NCI-H526 treated with DMSO at 0.1 percent for 48 hours (cell line): ENCODE measurements at regions not wholly inside any gene's neighbourhood (a gene's known extent, or its start where the extent isn't known, plus 50 kb on each side); places are given as distances from the start of the nearest gene placed in this dataset.
"Not testable (repeated sequence)": the region's sequence is repeated elsewhere in the genome, so short reads cannot be mapped to it uniquely, and the experiment has no call there.

ENCODE experiments used
- DNase-seq: peaks from one replicate; lab custom pipeline; 2025; lab: John Stamatoyannopoulos, UW

DNA sequence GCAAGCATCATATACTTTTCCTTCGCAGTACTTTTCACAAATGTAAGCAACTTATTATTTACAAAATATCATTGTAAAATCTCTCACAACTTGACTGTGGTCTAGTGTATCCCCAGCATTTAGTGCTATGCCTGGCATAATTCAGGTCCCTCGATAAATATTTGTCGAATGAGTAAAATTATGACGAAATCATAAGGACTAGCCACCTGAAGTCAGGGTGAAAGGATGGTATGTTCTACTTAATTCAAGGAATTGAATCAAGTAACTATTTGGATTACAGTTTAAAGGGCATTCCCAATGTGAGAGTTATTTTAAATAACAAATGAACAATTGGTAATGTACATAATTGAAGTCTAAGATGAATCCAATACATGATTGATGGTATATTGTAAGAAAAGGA, 393.0 kb upstream of the SLC35B3 start:
- no peak for DNase-seq

DNA sequence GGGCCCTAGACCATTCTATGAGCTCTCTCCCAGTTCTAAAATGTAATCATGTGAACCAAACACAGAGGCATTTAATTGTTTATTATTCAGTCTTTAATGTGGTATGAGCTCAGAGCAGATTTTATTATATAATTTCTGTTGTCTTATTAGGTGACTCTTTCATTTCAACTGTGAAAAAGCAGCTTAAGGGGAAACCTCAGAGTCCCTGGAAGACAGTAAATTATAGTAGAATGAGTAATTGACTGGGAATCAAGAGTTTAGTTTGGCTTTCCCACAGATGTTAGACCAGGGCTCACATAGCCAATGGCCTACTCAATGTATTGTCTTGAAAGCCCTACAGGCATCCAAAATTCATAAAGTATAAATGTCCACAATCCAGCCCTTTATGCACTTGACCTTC, 390.4 kb upstream of the SLC35B3 start:
- DNase-seq = no peak

DNA sequence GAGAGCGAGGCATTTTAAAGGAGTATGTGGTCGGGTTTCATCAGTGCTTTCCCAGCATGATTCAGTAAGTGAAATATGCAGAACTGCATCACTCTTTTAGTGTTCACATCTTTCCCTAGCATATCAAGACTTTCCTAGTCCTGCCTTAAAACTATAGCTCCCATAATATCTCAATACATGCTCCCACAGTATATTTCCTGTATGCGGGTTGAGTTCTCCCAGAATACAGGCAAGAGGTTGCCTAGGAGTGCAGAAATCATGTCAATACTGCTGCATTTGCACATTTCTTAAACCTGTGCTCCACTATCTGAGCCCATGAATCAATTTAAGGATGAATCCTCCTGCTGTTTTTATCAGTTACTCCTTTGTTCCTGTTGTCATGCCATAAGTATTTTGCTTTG, 386.6 kb upstream of the SLC35B3 start:
- no peak for DNase-seq

GRCh38 chr6:8820313-8820712, 385.0 kb upstream of the SLC35B3 start:
- DNase-seq = no peak

DNA sequence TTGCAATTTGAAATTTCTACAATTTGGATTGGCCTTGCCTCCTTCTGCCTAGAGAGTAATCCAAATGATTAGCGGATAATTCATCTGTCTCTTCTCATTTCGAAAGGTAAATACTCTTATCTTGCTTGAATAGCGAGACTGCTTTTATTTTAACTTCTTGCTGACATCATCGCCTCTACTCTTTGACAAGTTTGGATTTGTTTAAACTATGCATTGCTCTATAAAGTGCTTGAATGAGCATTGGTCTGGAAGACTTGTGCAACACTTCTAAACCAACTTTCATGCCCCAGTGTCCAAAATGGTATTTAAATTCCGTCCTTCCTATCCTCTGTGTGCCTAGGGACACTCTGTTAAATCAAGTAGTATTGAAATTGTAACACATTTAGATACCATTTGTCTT, 384.1 kb upstream of the SLC35B3 start:
- DNase-seq = no peak

- DNase-seq = no peak
These were observed 379.2 kb upstream of the SLC35B3 start for GRCh38 chr6:8814440-8815000.

GRCh38 chr6:8810325-8810724, 375.0 kb upstream of the SLC35B3 start:
- DNase-seq = no peak

- DNase-seq = no peak
These were observed 374.3 kb upstream of the SLC35B3 start for GRCh38 chr6:8809662-8810061.

GRCh38 chr6:8803181-8803760, 367.9 kb upstream of the SLC35B3 start:
- no peak for DNase-seq

- not testable (repeated sequence) for DNase-seq
These were observed 367.1 kb upstream of the SLC35B3 start for GRCh38 chr6:8802397-8802796.

DNA sequence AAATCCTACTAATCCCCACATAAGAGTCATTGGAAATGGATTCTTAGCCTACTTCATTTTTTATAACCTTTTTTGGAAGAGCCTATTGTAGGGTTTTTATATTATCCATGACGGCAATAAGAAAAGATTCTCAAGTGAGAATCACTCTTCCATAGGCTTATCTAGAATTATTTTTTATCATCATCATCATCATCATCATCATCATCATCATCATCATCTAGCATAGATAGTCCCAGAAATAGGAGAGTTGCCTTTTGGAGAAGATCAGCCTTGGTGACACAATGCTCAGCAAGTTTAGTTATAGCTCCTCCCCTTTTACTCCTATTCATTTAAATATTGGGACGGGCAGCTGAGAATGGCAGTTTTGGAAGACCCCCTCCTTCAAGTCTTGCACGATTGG, 359.1 kb upstream of the SLC35B3 start:
- DNase-seq = no peak

- DNase-seq = no peak
These were observed 354.5 kb upstream of the SLC35B3 start for GRCh38 chr6:8789878-8790277.

- DNase-seq = no peak
These were observed 349.9 kb upstream of the SLC35B3 start for GRCh38 chr6:8785223-8785622.

DNA sequence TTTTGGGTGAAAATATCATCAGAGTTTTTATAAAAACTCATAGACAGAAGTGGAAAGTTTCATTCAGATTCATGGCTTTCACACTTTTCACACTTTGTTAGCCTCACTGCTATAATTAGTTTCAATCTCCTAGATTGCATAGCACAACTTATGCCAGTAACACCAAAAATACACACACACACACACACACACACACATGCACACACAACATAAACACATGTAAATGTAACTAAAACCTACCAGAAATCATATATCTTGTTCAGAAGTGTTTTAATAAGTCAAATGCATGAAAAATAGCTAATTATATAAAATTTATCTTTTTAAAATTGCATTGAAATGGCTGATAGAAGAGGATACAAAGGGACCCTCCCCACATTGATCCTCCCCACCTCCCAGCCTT, 347.8 kb upstream of the SLC35B3 start:
- DNase-seq = no peak

DNA sequence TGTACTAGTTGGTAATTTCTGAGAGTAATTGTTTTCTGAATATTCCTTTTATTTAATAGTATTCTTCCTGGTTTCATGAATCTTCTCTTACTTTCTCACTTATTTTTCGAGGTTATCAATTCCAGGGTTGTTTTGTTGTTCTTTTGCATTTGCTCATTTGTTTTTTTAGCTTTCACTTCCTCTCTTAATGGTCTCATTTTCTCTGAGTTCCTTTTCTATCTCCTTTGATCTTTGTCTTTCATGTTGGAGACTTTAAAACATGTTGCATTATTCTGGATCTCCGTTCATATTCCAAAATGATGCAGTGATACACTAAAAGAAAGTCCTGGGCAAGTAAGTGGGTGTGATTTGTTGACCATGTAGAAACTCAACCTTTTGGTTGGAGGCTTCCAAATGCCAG, 345.3 kb upstream of the SLC35B3 start:
- no peak for DNase-seq

- DNase-seq = no peak
These were observed 329.4 kb upstream of the SLC35B3 start for GRCh38 chr6:8764733-8765132.

- DNase-seq = no peak
These were observed 325.6 kb upstream of the SLC35B3 start for GRCh38 chr6:8760951-8761350.

- DNase-seq = no peak
These were observed 323.1 kb upstream of the SLC35B3 start for GRCh38 chr6:8758412-8758811.

DNA sequence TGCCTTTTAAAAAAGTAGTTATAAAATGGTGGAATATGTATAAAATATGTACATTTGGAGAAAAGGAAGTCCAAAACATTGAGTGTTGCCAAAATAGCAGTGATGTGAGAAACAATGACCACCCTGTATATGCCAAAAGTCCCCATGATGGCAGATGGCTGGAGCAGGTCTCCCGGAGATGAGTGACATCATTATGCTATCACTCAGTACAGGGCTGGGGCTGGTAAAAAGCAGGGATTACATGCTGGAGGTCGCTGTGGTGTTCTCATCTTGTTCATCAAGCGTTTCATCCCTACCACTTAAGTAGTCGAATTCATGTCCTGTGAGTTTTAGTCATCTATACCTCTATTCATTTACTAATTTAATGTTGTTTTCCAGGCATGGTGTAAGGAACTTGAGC, 315.3 kb upstream of the SLC35B3 start:
- no peak for DNase-seq

GRCh38 chr6:8749465-8749864, 314.1 kb upstream of the SLC35B3 start:
- DNase-seq = no peak

DNA sequence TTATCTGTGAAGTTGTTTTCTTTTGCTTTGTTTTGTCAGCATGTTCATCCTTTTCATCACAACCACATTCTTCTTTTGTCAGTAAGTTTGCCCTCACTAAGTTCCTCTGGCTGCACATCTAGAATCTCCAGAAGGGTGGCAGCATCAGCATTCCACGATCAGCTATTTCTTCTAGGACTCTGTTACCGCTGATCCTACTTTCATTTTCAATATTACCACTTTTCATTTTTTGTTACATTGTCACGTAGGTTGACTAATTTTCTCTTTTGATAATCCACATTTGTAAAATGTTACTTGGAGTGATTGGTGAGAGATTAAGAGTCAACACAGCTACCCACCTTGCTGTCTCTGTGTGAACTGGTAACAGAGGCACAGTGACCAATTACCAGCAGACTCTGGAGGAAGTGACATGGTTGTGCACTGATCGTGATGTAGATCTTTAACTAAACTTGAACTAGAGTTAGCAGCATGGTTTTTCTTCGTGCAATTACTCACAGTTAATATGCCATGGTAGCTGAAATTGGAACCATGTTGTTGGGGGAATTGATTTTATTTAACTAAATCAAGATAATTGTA, 307.9 kb upstream of the SLC35B3 start:
- no peak for DNase-seq

DNA sequence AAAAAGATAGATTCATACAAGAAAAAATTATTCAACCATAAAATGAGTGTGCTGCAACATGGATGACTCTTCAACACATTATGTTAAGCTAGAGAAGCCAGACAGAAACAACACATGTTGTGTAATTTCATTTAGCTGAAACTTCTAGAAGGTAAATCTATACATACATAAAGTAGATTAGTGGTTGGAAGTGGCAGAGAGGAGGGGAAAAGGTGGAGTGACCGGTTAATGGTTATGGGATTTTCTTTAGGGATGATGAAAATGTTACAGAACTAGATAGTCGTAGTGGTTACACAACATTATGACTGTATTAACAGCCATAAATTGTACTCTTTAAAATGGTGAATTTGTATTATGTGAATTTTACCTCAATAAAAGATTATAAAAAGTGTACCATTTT, 304.1 kb upstream of the SLC35B3 start:
- DNase-seq = no peak

DNA sequence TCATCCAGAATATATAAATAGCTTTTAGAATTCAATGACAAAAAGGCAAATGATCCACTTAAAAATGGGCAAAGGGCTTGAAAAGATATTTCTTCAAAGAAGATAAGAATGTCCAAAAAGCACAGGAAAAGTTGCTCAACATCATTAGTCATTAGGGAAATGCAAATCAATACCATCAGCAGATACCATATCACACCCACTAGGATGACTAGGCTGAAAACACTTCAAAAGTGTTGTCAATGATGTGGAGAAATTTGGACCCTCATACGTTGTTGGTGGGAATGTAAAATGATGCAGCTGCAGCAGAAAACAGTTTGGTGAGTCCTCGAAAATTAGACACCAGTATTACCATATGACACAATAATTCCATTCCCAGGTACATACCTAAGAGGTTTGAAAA, 303.6 kb upstream of the SLC35B3 start:
- no peak for DNase-seq
